Calu3 (cell line): ENCODE measurements at regions not wholly inside any gene's neighbourhood (a gene's known extent, or its start where the extent isn't known, plus 50 kb on each side); places are given as distances from the start of the nearest gene placed in this dataset.

Experiments
- BruUV-seq: library from RNA; stranded (reverse); fragments of 400-500 nt; replicated peaks from 2 replicates; lab custom pipeline; 2021; lab: Mats Ljungman, UMichigan
- CTCF ChIA-PET: fragments of 300-600 bp; sonication (Branson Sonifier 250); formaldehyde crosslinking; loops from one replicate; lab custom pipeline; 2022; ENCODE audit warnings: antibody characterized with exemption; lab: Charles Lee
- DNase-seq: peaks from one replicate; pipeline ENCODE4 v3.0.0; 2022
- H3K27ac Mint-ChIP-seq: one replicate; pipeline ENCODE4 v1.8.0; 2022; ENCODE audit warnings: mixed read lengths; ENCODE audit not compliant: unreplicated experiment
- H3K27me3 Mint-ChIP-seq: one replicate; pipeline ENCODE4 v1.8.0; 2022; ENCODE audit warnings: mixed read lengths; ENCODE audit not compliant: unreplicated experiment
- H3K36me3 Mint-ChIP-seq: one replicate; pipeline ENCODE4 v1.8.0; 2022; ENCODE audit warnings: mild to moderate bottlenecking, moderate library complexity, mixed read lengths; ENCODE audit not compliant: insufficient read depth, unreplicated experiment
- H3K4me1 Mint-ChIP-seq: one replicate; pipeline ENCODE4 v1.8.0; 2022; ENCODE audit warnings: mild to moderate bottlenecking, low read depth, mixed read lengths; ENCODE audit not compliant: unreplicated experiment
- H3K4me3 Mint-ChIP-seq: one replicate; pipeline ENCODE4 v1.8.0; 2022; ENCODE audit warnings: mild to moderate bottlenecking, low read depth, moderate library complexity, mixed read lengths; ENCODE audit not compliant: unreplicated experiment
- H3K9me3 Mint-ChIP-seq: one replicate; pipeline ENCODE4 v1.8.0; 2022; ENCODE audit warnings: low read depth, mixed read lengths; ENCODE audit not compliant: unreplicated experiment
- intact Hi-C: fragments of 100-400 bp; cut with micrococcal nuclease; formaldehyde crosslinking; loops from one replicate; pipeline ENCODE4 v1.10.0; 2022; ENCODE audit not compliant: unreplicated experiment
- TF ChIP-seq, protein P1 (sequence below): fragments of 200-600 bp; IDR thresholded peaks from one replicate; pipeline ENCODE4 v1.8.0; 2022; ENCODE audit warnings: antibody characterized with exemption; ENCODE audit not compliant: unreplicated experiment

DNA sequence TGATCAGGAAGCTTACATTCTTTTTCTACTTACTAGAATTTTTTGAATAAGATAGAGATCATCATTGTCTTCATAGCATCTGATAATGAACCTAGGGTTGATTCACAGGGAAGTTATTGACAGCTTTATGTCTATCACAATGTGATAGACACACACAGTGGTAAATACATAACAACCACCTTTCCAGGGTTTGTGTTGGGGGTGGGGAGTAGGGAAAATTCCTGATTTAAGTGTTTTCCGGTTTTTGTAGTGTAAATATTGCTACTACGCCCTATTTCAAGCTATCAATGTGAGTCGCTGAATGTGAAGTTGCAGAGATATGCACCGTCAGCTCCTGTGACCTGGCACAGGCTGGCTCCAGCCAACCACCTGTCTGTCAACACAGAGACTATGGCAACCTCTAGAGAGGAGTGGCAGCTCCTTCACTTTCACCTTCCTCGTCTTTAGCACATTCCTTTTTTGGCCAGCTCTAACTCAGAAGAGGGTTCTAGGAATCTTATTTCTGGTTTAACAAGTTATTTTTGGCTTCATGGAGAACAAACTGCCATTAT, 224.9 kb downstream of the MAT2B start:
- peaks cover 7% of the 10 kb centered on the region for H3K9me3 Mint-ChIP-seq
- H3K4me1 Mint-ChIP-seq = peaks cover 18% of the 10 kb centered on the region
- CTCF ChIA-PET = interaction anchor here (1.3 kb wide), 1 partner anchor 34 kb away, joined by 4 read pairs; no protein-coding TSS in a partner anchor
- peak; percentile 59 for DNase-seq
- H3K36me3 Mint-ChIP-seq = no peaks in the 10 kb centered on the region
- BruUV-seq = no TSS peak
- H3K27ac Mint-ChIP-seq = no peak overlapping the region
- TF ChIP-seq, protein P1, sequence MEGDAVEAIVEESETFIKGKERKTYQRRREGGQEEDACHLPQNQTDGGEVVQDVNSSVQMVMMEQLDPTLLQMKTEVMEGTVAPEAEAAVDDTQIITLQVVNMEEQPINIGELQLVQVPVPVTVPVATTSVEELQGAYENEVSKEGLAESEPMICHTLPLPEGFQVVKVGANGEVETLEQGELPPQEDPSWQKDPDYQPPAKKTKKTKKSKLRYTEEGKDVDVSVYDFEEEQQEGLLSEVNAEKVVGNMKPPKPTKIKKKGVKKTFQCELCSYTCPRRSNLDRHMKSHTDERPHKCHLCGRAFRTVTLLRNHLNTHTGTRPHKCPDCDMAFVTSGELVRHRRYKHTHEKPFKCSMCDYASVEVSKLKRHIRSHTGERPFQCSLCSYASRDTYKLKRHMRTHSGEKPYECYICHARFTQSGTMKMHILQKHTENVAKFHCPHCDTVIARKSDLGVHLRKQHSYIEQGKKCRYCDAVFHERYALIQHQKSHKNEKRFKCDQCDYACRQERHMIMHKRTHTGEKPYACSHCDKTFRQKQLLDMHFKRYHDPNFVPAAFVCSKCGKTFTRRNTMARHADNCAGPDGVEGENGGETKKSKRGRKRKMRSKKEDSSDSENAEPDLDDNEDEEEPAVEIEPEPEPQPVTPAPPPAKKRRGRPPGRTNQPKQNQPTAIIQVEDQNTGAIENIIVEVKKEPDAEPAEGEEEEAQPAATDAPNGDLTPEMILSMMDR = no peak
- H3K4me3 Mint-ChIP-seq = no peak overlapping the region
- intact Hi-C loops = no loop called here
- no peaks in the 10 kb centered on the region for H3K27me3 Mint-ChIP-seq

DNA sequence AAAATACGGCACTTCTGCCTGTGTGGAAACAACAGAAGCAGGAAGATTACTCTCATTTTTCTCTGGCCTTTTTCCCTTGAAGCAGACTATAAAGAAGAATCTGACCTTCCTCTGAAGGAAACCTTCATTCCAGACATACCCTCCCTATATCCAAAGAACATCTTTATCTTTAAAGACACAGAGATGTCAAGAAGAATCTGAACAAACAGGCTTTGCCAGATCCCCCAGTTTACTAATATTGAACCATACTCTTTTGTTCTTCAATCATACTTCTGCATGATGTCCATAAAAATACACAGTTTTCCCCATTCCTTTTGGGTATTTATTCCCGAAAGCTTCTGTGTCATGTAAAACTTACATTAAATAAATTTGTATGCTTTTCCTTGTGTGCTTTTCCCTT, 225.8 kb downstream of the MAT2B start:
- DNase-seq = no peak
- Mint-ChIP-seq H3K27ac (no peak overlapping the region), H3K36me3 (no peaks in the 10 kb centered on the region), H3K4me1 (peaks cover 18% of the 10 kb centered on the region), H3K4me3 (no peak overlapping the region), H3K9me3 (peaks cover 7% of the 10 kb centered on the region), H3K27me3 (no peaks in the 10 kb centered on the region)
- CTCF ChIA-PET = no interaction called here
- intact Hi-C loops = no loop called here
- no TSS peak for BruUV-seq
- TF ChIP-seq, protein P1 = no peak

DNA sequence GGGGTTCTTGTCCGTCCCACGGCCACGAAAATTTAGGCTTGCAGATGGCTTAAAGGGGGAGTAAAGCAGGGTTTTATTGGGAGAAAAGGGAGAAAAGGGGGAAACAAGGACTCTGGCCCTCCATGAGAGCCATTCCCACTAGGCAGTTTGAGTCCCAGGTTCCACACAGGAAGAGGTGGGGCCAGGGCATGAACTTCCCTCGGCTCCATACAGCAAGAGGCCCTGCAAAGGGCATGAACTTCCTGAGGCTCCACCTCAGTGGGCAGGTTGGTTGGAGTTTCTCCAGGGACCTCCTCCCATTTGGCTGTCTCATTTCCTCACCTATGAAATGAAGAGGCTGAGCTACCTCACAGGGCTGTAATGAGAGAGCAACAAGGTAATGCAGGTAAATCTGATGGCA, 229.7 kb downstream of the MAT2B start:
- Mint-ChIP-seq H3K4me3 (no peak overlapping the region), H3K36me3 (no peaks in the 10 kb centered on the region), H3K4me1 (peaks cover 9% of the 10 kb centered on the region), H3K9me3 (no peaks in the 10 kb centered on the region), H3K27me3 (no peaks in the 10 kb centered on the region), H3K27ac (no peak overlapping the region)
- CTCF ChIA-PET = no interaction called here
- no peak for DNase-seq
- intact Hi-C loops = no loop called here
- TF ChIP-seq, protein P1 = no peak
- no TSS peak for BruUV-seq

DNA sequence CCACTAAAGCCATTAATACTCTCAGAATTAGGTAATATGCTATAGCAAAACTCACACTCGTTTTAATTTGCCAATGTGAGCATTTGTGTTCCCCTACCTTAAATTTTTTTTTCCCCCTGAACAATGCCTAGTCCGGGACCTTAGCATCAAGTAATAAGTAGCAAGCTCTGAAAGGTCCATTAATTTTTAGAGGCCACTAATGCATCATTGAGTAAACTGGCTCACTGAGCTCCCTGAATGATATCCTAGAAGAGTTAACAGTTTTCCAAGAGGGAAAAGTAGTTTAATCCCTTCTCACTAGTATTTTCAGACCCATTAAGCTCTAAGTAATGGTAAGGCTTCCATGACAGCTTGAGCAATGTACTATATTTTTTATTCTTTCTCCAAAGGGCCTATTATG, 242.2 kb downstream of the MAT2B start:
- CTCF ChIA-PET = interaction anchor here (0.6 kb wide), 1 partner anchor 8 kb away, joined by 4 read pairs; no protein-coding TSS in a partner anchor
- no peak for DNase-seq

More for the DNA sequence above, 242.2 kb downstream of the MAT2B start:
- no peaks in the 10 kb centered on the region for H3K4me1 Mint-ChIP-seq
- intact Hi-C loops = no loop called here
- no TSS peak for BruUV-seq
- no peaks in the 10 kb centered on the region for H3K27me3 Mint-ChIP-seq
- no peak overlapping the region for H3K27ac Mint-ChIP-seq
- no peak overlapping the region for H3K4me3 Mint-ChIP-seq
- peaks cover 8% of the 10 kb centered on the region for H3K9me3 Mint-ChIP-seq
- H3K36me3 Mint-ChIP-seq = no peaks in the 10 kb centered on the region
- TF ChIP-seq, protein P1 = no peak
